ENCODE measurements at regions not wholly inside any gene's neighbourhood (a gene's known extent, or its start where the extent isn't known, plus 50 kb on each side); places are given as distances from the start of the nearest gene placed in this dataset.

GRCh38 chr22:34239421-34239820 is 319.1 kb upstream of the LARGE1 start:
- TF ChIP-seq, protein P1, sequence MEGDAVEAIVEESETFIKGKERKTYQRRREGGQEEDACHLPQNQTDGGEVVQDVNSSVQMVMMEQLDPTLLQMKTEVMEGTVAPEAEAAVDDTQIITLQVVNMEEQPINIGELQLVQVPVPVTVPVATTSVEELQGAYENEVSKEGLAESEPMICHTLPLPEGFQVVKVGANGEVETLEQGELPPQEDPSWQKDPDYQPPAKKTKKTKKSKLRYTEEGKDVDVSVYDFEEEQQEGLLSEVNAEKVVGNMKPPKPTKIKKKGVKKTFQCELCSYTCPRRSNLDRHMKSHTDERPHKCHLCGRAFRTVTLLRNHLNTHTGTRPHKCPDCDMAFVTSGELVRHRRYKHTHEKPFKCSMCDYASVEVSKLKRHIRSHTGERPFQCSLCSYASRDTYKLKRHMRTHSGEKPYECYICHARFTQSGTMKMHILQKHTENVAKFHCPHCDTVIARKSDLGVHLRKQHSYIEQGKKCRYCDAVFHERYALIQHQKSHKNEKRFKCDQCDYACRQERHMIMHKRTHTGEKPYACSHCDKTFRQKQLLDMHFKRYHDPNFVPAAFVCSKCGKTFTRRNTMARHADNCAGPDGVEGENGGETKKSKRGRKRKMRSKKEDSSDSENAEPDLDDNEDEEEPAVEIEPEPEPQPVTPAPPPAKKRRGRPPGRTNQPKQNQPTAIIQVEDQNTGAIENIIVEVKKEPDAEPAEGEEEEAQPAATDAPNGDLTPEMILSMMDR (IDR thresholded peaks at IDR 0.05) = no peak
- TF ChIP-seq POLR2A (IDR thresholded peaks at IDR 0.05) (no peak), POLR2AphosphoS5 (IDR thresholded peaks at IDR 0.05) (no peak)

All from stomach (tissue), 4 donors.